ENCODE measurements at regions not wholly inside any gene's neighbourhood (a gene's known extent, or its start where the extent isn't known, plus 50 kb on each side); places are given as distances from the start of the nearest gene placed in this dataset.

DNA sequence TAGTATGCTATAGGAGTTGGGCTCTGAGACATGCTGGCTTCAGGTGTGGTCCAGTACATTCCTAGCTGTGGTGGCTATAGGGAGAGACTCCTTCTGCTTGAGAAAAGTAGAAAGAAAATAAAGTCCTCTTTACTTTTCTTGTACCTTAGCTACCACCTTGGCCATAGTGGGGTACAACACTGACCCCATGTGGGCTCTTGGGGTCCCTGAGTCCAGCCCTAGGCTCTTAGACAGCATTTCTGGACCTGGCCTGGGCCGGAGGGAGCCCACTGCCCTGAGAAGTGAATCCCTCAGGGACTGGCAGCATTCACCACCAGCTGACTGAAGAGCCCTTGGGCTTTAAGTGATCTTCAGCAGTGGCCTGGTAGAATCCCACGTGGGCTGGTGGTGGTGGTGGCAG, 143.1 kb downstream of the SYT10 start:
- TF ChIP-seq, protein P1, sequence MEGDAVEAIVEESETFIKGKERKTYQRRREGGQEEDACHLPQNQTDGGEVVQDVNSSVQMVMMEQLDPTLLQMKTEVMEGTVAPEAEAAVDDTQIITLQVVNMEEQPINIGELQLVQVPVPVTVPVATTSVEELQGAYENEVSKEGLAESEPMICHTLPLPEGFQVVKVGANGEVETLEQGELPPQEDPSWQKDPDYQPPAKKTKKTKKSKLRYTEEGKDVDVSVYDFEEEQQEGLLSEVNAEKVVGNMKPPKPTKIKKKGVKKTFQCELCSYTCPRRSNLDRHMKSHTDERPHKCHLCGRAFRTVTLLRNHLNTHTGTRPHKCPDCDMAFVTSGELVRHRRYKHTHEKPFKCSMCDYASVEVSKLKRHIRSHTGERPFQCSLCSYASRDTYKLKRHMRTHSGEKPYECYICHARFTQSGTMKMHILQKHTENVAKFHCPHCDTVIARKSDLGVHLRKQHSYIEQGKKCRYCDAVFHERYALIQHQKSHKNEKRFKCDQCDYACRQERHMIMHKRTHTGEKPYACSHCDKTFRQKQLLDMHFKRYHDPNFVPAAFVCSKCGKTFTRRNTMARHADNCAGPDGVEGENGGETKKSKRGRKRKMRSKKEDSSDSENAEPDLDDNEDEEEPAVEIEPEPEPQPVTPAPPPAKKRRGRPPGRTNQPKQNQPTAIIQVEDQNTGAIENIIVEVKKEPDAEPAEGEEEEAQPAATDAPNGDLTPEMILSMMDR (IDR thresholded peaks at IDR 0.05) = no peak
- TF ChIP-seq POLR2A (IDR thresholded peaks at IDR 0.05; ENCODE audit: low read depth) (no peak), POLR2AphosphoS5 (IDR thresholded peaks at IDR 0.05) (no peak), EP300 (IDR thresholded peaks at IDR 0.05) (no peak)
